ENCODE measurements at regions not wholly inside any gene's neighbourhood (a gene's known extent, or its start where the extent isn't known, plus 50 kb on each side); places are given as distances from the start of the nearest gene placed in this dataset.

DNA sequence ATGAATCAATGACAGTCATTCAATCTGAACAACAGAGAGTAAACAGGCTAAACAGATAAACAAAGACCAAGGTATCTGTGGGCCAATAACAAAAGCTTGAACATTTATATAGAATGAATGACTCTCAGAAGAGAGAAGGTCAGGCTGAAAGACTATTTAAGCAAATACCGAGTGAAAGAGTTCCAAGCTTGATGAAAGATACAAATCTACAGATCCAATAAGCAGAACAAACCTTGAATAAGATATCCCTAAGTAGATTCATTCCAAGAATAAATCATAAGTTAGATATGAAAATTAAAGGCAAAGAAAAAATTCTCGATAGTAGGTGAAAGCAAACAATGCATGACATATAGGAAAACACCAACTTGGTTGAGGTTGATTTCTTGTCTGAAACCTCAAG, 376.4 kb upstream of the IGFBP3 start:
- Mint-ChIP-seq H3K27ac (ENCODE audit: low read depth, unreplicated experiment) (no peak overlapping the region), H3K4me1 (ENCODE audit: insufficient read depth, unreplicated experiment) (peaks cover 11% of the 10 kb centered on the region), H3K36me3 (ENCODE audit: insufficient read depth, unreplicated experiment) (no peaks in the 10 kb centered on the region), H3K9me3 (ENCODE audit: unreplicated experiment) (no peaks in the 10 kb centered on the region), H3K27me3 (ENCODE audit: insufficient read depth, unreplicated experiment) (no peaks in the 10 kb centered on the region), H3K4me3 (ENCODE audit: unreplicated experiment) (no peak overlapping the region)
- BruUV-seq (replicated peaks) = no TSS peak
- DNase-seq (ENCODE audit: unreplicated experiment) = no peak
- ChIA-PET CTCF (interaction anchor here (1.1 kb wide), 1 partner anchor 380 kb away, joined by 5 read pairs; no protein-coding TSS in a partner anchor), POLR2A (no interaction called here)
- intact Hi-C loops (cut with micrococcal nuclease) = no loop called here
- TF ChIP-seq, protein P1, sequence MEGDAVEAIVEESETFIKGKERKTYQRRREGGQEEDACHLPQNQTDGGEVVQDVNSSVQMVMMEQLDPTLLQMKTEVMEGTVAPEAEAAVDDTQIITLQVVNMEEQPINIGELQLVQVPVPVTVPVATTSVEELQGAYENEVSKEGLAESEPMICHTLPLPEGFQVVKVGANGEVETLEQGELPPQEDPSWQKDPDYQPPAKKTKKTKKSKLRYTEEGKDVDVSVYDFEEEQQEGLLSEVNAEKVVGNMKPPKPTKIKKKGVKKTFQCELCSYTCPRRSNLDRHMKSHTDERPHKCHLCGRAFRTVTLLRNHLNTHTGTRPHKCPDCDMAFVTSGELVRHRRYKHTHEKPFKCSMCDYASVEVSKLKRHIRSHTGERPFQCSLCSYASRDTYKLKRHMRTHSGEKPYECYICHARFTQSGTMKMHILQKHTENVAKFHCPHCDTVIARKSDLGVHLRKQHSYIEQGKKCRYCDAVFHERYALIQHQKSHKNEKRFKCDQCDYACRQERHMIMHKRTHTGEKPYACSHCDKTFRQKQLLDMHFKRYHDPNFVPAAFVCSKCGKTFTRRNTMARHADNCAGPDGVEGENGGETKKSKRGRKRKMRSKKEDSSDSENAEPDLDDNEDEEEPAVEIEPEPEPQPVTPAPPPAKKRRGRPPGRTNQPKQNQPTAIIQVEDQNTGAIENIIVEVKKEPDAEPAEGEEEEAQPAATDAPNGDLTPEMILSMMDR (IDR thresholded peaks at IDR 0.05; ENCODE audit: unreplicated experiment) = no peak

GRCh38 chr7:46296526-46296925, 375.5 kb upstream of the IGFBP3 start:
- intact Hi-C loops (cut with micrococcal nuclease) = no loop called here
- no peaks in the 10 kb centered on the region for H3K36me3 Mint-ChIP-seq (ENCODE audit: insufficient read depth, unreplicated experiment)
- ChIA-PET POLR2A (interaction anchor here (0.6 kb wide), 2 partner anchors 12 to 882 kb away, joined by 4 read pairs; no protein-coding TSS in a partner anchor), CTCF (no interaction called here)
- H3K27me3 Mint-ChIP-seq (ENCODE audit: insufficient read depth, unreplicated experiment) = no peaks in the 10 kb centered on the region
- TF ChIP-seq, protein P1 (IDR thresholded peaks at IDR 0.05; ENCODE audit: unreplicated experiment) = no peak
- no peaks in the 10 kb centered on the region for H3K9me3 Mint-ChIP-seq (ENCODE audit: unreplicated experiment)
- peaks cover 21% of the 10 kb centered on the region for H3K4me1 Mint-ChIP-seq (ENCODE audit: insufficient read depth, unreplicated experiment)
- H3K27ac Mint-ChIP-seq (ENCODE audit: low read depth, unreplicated experiment) = no peak overlapping the region
- no peak for DNase-seq (ENCODE audit: unreplicated experiment)
- no peak overlapping the region for H3K4me3 Mint-ChIP-seq (ENCODE audit: unreplicated experiment)
- no TSS peak for BruUV-seq (replicated peaks)

DNA sequence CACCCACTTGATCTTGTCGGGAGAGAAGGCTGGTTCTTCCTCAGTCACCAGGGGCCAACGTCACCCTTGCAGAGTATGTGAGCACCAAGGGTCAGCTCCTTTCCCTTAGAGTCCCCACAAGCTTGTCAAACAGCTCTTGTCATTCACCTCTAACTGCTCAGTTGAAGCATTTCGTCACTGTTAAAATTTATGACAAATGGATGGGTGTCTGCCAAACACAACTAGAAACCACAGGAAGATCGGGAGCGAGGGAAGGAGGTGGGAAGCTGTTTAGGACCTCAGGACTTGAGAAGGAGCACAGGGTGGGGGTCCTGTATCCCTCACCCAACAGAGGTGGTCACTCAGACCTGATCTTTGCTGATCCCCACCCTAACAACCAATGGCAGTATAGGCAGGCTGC, 373.3 kb upstream of the IGFBP3 start:
- Mint-ChIP-seq H3K27me3 (ENCODE audit: insufficient read depth, unreplicated experiment) (no peaks in the 10 kb centered on the region), H3K9me3 (ENCODE audit: unreplicated experiment) (no peaks in the 10 kb centered on the region), H3K27ac (ENCODE audit: low read depth, unreplicated experiment) (no peak overlapping the region), H3K4me1 (ENCODE audit: insufficient read depth, unreplicated experiment) (peaks cover 32% of the 10 kb centered on the region), H3K36me3 (ENCODE audit: insufficient read depth, unreplicated experiment) (no peaks in the 10 kb centered on the region), H3K4me3 (ENCODE audit: unreplicated experiment) (no peak overlapping the region)
- BruUV-seq (replicated peaks) = no TSS peak
- TF ChIP-seq, protein P1 (IDR thresholded peaks at IDR 0.05; ENCODE audit: unreplicated experiment) = no peak
- ChIA-PET POLR2A (no interaction called here), CTCF (interaction anchor here (0.7 to 0.8 kb wide), 2 partner anchors 11 to 376 kb away, joined by 3 read pairs; no protein-coding TSS in a partner anchor)
- DNase-seq (ENCODE audit: unreplicated experiment) = peak; percentile 46
- intact Hi-C loops (cut with micrococcal nuclease) = no loop called here

- Mint-ChIP-seq H3K9me3 (ENCODE audit: unreplicated experiment) (no peaks in the 10 kb centered on the region), H3K36me3 (ENCODE audit: insufficient read depth, unreplicated experiment) (no peaks in the 10 kb centered on the region), H3K4me1 (ENCODE audit: insufficient read depth, unreplicated experiment) (peaks cover 32% of the 10 kb centered on the region), H3K27me3 (ENCODE audit: insufficient read depth, unreplicated experiment) (no peaks in the 10 kb centered on the region), H3K27ac (ENCODE audit: low read depth, unreplicated experiment) (peak overlapping the region; percentile 90), H3K4me3 (ENCODE audit: unreplicated experiment) (no peak overlapping the region)
- ChIA-PET CTCF (no interaction called here), POLR2A (interaction anchor here (1.1 kb wide), 1 partner anchor 9 kb away, joined by 3 read pairs; no protein-coding TSS in a partner anchor)
- no peak for DNase-seq (ENCODE audit: unreplicated experiment)
- intact Hi-C loops (cut with micrococcal nuclease) = no loop called here
- TF ChIP-seq, protein P1 (IDR thresholded peaks at IDR 0.05; ENCODE audit: unreplicated experiment) = no peak
- no TSS peak for BruUV-seq (replicated peaks)
These were observed 371.7 kb upstream of the IGFBP3 start for GRCh38 chr7:46292741-46293140.
